ENCODE measurements at regions not wholly inside any gene's neighbourhood (a gene's known extent, or its start where the extent isn't known, plus 50 kb on each side); places are given as distances from the start of the nearest gene placed in this dataset.

DNA sequence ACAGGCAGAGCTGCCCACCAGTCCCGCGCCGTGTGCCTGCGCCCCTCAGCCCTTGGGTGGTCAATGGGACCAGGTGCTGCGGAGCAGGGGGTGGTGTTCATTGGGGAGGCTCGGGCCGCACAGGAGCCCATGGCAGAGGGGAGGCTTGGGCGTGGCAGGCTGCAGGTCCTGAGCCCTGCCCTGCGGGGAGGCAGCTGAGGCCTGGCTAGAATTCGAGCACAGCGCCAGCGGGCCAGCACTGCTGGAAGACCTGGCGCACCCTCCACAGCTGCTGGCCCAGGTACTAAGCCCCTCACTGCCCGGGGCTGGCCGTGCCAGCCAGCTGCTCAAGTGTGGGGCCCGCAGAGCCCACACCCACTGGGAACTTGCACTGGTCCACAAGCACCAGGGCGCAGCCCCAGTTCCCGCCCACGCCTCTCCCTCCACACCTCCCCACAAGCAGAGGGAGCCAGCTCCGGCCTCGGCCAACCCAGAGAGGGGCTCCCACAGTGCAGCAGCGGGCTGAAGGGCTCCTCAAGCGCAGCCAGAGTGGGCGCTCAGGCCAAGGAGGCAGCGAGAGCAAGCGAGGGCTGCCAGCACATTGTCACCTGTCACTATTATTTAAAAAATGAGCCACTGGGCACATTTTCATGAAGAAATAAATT is 645.8 kb downstream of the CENPC start:
- no peaks in the 10 kb centered on the region for H3K9me3 ChIP-seq (replicated peaks; ENCODE audit: insufficient read depth, low read length)
- no peaks in the 10 kb centered on the region for H3K9me2 ChIP-seq (replicated peaks; ENCODE audit: insufficient read depth, low read length)
- no peak overlapping the region for H3K4me2 ChIP-seq (ENCODE audit: low read depth, low read length)
- peaks cover 2% of the 10 kb centered on the region for H3K4me1 ChIP-seq (ENCODE audit: low read length)
- no peak overlapping the region for H3K27ac ChIP-seq (ENCODE audit: low read length)
- no peak overlapping the region for H2AFZ ChIP-seq (ENCODE audit: low read length)
- H4K20me1 ChIP-seq (ENCODE audit: insufficient read depth, low read length), result no peaks in the 10 kb centered on the region
- no peaks in the 10 kb centered on the region for H3K27me3 ChIP-seq (replicated peaks; ENCODE audit: insufficient read depth, low read length)
- no peak overlapping the region for H3K4me3 ChIP-seq (ENCODE audit: low read length)
- H3K79me2 ChIP-seq (ENCODE audit: low read length), result no peaks in the 10 kb centered on the region
- DNase-seq, result no peak
- TF ChIP-seq, protein P1, sequence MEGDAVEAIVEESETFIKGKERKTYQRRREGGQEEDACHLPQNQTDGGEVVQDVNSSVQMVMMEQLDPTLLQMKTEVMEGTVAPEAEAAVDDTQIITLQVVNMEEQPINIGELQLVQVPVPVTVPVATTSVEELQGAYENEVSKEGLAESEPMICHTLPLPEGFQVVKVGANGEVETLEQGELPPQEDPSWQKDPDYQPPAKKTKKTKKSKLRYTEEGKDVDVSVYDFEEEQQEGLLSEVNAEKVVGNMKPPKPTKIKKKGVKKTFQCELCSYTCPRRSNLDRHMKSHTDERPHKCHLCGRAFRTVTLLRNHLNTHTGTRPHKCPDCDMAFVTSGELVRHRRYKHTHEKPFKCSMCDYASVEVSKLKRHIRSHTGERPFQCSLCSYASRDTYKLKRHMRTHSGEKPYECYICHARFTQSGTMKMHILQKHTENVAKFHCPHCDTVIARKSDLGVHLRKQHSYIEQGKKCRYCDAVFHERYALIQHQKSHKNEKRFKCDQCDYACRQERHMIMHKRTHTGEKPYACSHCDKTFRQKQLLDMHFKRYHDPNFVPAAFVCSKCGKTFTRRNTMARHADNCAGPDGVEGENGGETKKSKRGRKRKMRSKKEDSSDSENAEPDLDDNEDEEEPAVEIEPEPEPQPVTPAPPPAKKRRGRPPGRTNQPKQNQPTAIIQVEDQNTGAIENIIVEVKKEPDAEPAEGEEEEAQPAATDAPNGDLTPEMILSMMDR (IDR thresholded peaks at IDR 0.05; ENCODE audit: low read length), result no peak
- TF ChIP-seq EZH2 (optimal IDR thresholded peaks at IDR 0.05; ENCODE audit: low read depth, low read length), result no peak
- TF ChIP-seq EZH2phosphoT487 (IDR thresholded peaks at IDR 0.05; ENCODE audit: low read length), result no peak
- H3K9ac ChIP-seq (ENCODE audit: low read length), result no peak overlapping the region
- no peaks in the 10 kb centered on the region for H3F3A ChIP-seq (ENCODE audit: insufficient read depth, low read length)
- no peaks in the 10 kb centered on the region for H3K36me3 ChIP-seq (replicated peaks; ENCODE audit: insufficient read depth, low read length)

DNA sequence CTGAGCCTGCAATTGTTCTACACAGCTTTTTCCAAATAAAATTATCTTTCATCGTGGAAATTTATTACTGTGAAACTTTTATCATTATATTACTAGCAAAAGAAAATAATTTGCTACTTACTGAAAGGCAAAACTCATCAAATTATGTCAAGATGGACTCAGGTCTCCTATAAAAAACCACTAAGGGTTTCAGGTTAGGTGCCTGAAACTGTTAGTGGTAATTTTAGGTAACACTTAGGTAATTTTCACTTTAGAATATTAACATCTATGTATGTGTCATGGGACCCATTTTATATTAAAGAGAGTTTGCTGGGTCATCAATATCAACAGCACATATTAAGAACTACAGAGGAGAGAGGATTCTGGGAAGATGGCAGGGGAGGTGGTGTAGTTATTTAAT is 651.5 kb downstream of the CENPC start:
- no peak overlapping the region for H3K9ac ChIP-seq (ENCODE audit: low read length)
- no peak overlapping the region for H3K4me3 ChIP-seq (ENCODE audit: low read length)
- no peaks in the 10 kb centered on the region for H3K27me3 ChIP-seq (replicated peaks; ENCODE audit: insufficient read depth, low read length)
- no peak overlapping the region; the same call in 1 of the 2 replicates for H3K27ac ChIP-seq (ENCODE audit: low read length)
- peak; percentile 53 for DNase-seq
- no peaks in the 10 kb centered on the region for H3K9me3 ChIP-seq (replicated peaks; ENCODE audit: insufficient read depth, low read length)
- H2AFZ ChIP-seq (ENCODE audit: low read length), result no peak overlapping the region
- no peak for TF ChIP-seq EZH2 (optimal IDR thresholded peaks at IDR 0.05; ENCODE audit: low read depth, low read length)
- no peak for TF ChIP-seq EZH2phosphoT487 (IDR thresholded peaks at IDR 0.05; ENCODE audit: low read length)
- TF ChIP-seq, protein P1 (IDR thresholded peaks at IDR 0.05; ENCODE audit: low read length), result no peak
- H3K79me2 ChIP-seq (ENCODE audit: low read length), result no peaks in the 10 kb centered on the region
- no peaks in the 10 kb centered on the region for H3K9me2 ChIP-seq (replicated peaks; ENCODE audit: insufficient read depth, low read length)
- no peaks in the 10 kb centered on the region for H4K20me1 ChIP-seq (ENCODE audit: insufficient read depth, low read length)
- no peaks in the 10 kb centered on the region for H3K36me3 ChIP-seq (replicated peaks; ENCODE audit: insufficient read depth, low read length)
- H3K4me1 ChIP-seq (ENCODE audit: low read length), result peaks cover 17% of the 10 kb centered on the region
- 0 out of 2 replicates have a peak, but pooled peaks cover 3% of the 10 kb centered on the region for H3F3A ChIP-seq (ENCODE audit: insufficient read depth, low read length)
- peak overlapping the region; percentile 31; the same call in 1 of the 2 replicates for H3K4me2 ChIP-seq (ENCODE audit: low read depth, low read length)

DNA sequence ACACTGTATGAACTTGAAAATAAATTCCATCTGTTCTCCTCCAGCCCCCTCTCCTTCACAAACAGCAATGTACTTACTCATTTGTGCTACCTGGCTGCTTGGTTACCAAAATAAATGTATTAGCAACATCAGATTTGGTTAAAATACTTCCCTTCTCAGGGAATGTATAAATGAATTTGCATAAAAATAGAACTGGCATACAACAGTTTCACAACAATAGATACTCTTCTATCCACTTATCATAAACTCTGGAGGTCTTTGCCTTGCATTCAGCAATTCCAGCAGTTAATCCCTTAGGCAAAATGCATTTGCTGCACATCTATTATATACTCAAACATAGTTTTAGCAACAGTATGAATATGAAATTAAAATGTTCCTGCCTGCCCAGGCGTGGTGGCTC is 658.2 kb downstream of the CENPC start:
- H3K9me3 ChIP-seq (replicated peaks; ENCODE audit: insufficient read depth, low read length), result no peaks in the 10 kb centered on the region
- no peaks in the 10 kb centered on the region for H3K4me1 ChIP-seq (ENCODE audit: low read length)
- H3K4me3 ChIP-seq (ENCODE audit: low read length), result no peak overlapping the region
- TF ChIP-seq EZH2phosphoT487 (IDR thresholded peaks at IDR 0.05; ENCODE audit: low read length), result no peak
- TF ChIP-seq, protein P1 (IDR thresholded peaks at IDR 0.05; ENCODE audit: low read length), result no peak
- no peak for TF ChIP-seq EZH2 (optimal IDR thresholded peaks at IDR 0.05; ENCODE audit: low read depth, low read length)
- H3K9ac ChIP-seq (ENCODE audit: low read length), result no peak overlapping the region
- H3K9me2 ChIP-seq (replicated peaks; ENCODE audit: insufficient read depth, low read length), result no peaks in the 10 kb centered on the region
- H4K20me1 ChIP-seq (ENCODE audit: insufficient read depth, low read length), result no peaks in the 10 kb centered on the region
- no peaks in the 10 kb centered on the region for H3K36me3 ChIP-seq (replicated peaks; ENCODE audit: insufficient read depth, low read length)
- no peaks in the 10 kb centered on the region for H3F3A ChIP-seq (ENCODE audit: insufficient read depth, low read length)
- H2AFZ ChIP-seq (ENCODE audit: low read length), result no peak overlapping the region
- no peak overlapping the region for H3K4me2 ChIP-seq (ENCODE audit: low read depth, low read length)
- no peak for DNase-seq
- H3K27ac ChIP-seq (ENCODE audit: low read length), result no peak overlapping the region
- H3K27me3 ChIP-seq (replicated peaks; ENCODE audit: insufficient read depth, low read length), result no peaks in the 10 kb centered on the region
- H3K79me2 ChIP-seq (ENCODE audit: low read length), result no peaks in the 10 kb centered on the region

Data from MM.1S (cell line).